ENCODE measurements at regions not wholly inside any gene's neighbourhood (a gene's known extent, or its start where the extent isn't known, plus 50 kb on each side); places are given as distances from the start of the nearest gene placed in this dataset.
A peak's percentile ranks its signal among the peaks of the same experiment; 100 is the strongest.
"Not testable (repeated sequence)": the region's sequence is repeated elsewhere in the genome, so short reads cannot be mapped to it uniquely, and the experiment has no call there.

GRCh38 chr18:73590950-73591349, 556.7 kb downstream of the FBXO15 start:
- no peak for DNase-seq (ENCODE audit: extremely low read depth, low read depth, low spot score)

GRCh38 chr18:73579698-73580097, 567.9 kb downstream of the FBXO15 start:
- no peak for DNase-seq (ENCODE audit: extremely low read depth, low read depth, low spot score)

GRCh38 chr18:73577365-73577764, 570.3 kb downstream of the FBXO15 start:
- no peak for DNase-seq (ENCODE audit: extremely low read depth, low read depth, low spot score)

GRCh38 chr18:73563901-73564472, 583.6 kb downstream of the FBXO15 start:
- DNase-seq (ENCODE audit: extremely low read depth, low read depth, low spot score), result peak; percentile 78

- DNase-seq (ENCODE audit: extremely low read depth, low read depth, low spot score), result no peak
Observed at GRCh38 chr18:73563345-73563744, 584.3 kb downstream of the FBXO15 start.

GRCh38 chr18:73556904-73557303, 590.7 kb downstream of the FBXO15 start:
- no peak for DNase-seq (ENCODE audit: extremely low read depth, low read depth, low spot score)

- DNase-seq (ENCODE audit: extremely low read depth, low read depth, low spot score), result no peak
Observed at GRCh38 chr18:73552171-73552570, 595.5 kb downstream of the FBXO15 start.

GRCh38 chr18:73551211-73551610, 596.4 kb downstream of the FBXO15 start:
- no peak for DNase-seq (ENCODE audit: extremely low read depth, low read depth, low spot score)

GRCh38 chr18:73549236-73549635, 598.4 kb downstream of the FBXO15 start:
- no peak for DNase-seq (ENCODE audit: extremely low read depth, low read depth, low spot score)

GRCh38 chr18:73545472-73545871, 602.2 kb downstream of the FBXO15 start:
- no peak for DNase-seq (ENCODE audit: extremely low read depth, low read depth, low spot score)

GRCh38 chr18:73544617-73545016, 603.0 kb downstream of the FBXO15 start:
- no peak for DNase-seq (ENCODE audit: extremely low read depth, low read depth, low spot score)

GRCh38 chr18:73544032-73544431, 603.6 kb downstream of the FBXO15 start:
- no peak for DNase-seq (ENCODE audit: extremely low read depth, low read depth, low spot score)

GRCh38 chr18:73535990-73536389, 611.6 kb downstream of the FBXO15 start:
- no peak for DNase-seq (ENCODE audit: extremely low read depth, low read depth, low spot score)

- DNase-seq (ENCODE audit: extremely low read depth, low read depth, low spot score), result no peak
Observed at GRCh38 chr18:73535189-73535588, 612.4 kb downstream of the FBXO15 start.

GRCh38 chr18:73531601-73532000, 616.0 kb downstream of the FBXO15 start:
- DNase-seq (ENCODE audit: extremely low read depth, low read depth, low spot score), result no peak

- DNase-seq (ENCODE audit: extremely low read depth, low read depth, low spot score), result no peak
Observed at GRCh38 chr18:73528066-73528465, 619.6 kb downstream of the FBXO15 start.

GRCh38 chr18:73520229-73520628, 627.4 kb downstream of the FBXO15 start:
- DNase-seq (ENCODE audit: extremely low read depth, low read depth, low spot score), result no peak

- DNase-seq (ENCODE audit: extremely low read depth, low read depth, low spot score), result not testable (repeated sequence)
Observed at GRCh38 chr18:73516056-73516455, 631.6 kb downstream of the FBXO15 start.

GRCh38 chr18:73514449-73514848, 633.2 kb downstream of the FBXO15 start:
- DNase-seq (ENCODE audit: extremely low read depth, low read depth, low spot score), result no peak

- DNase-seq (ENCODE audit: extremely low read depth, low read depth, low spot score), result no peak
Observed at GRCh38 chr18:73511771-73512503, 635.7 kb downstream of the FBXO15 start.

GRCh38 chr18:73509460-73509859, 638.2 kb downstream of the FBXO15 start:
- DNase-seq (ENCODE audit: extremely low read depth, low read depth, low spot score), result no peak

- DNase-seq (ENCODE audit: extremely low read depth, low read depth, low spot score), result no peak
Observed at GRCh38 chr18:73503326-73503725, 635.5 kb upstream of the NETO1 start.

- no peak for DNase-seq (ENCODE audit: extremely low read depth, low read depth, low spot score)
Observed at GRCh38 chr18:73487966-73488365, 620.2 kb upstream of the NETO1 start.
